ENCODE measurements at regions not wholly inside any gene's neighbourhood (a gene's known extent, or its start where the extent isn't known, plus 50 kb on each side); places are given as distances from the start of the nearest gene placed in this dataset.

DNA sequence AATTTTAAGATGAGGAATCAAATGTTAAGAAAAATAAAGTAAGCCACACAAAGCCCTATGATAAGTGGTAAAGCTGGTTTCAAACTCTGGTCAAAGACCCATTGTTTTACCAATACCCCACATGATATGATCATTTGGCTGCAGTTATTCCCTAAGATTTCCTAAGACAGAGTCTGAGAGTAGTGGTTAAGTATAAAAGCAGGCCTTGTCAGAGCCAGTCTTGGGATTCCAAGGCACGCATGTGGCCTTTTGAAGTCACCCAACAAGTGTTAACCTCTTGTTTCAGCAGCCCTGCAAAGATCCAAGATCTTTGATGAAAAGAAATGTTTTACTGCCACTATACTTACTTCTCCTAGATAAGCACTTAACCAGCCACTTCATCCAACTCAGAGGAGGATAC lies 159.2 kb downstream of the SIPA1L2 start:
- no peak overlapping the region for H3K4me3 ChIP-seq (replicated peaks in 1 of 2; ENCODE audit: low read depth in 2 of 2, low read length in 2 of 2)
- no peak for TF ChIP-seq CTCF (IDR thresholded peaks at IDR 0.05; ENCODE audit: low read depth, low read length)
- DNase-seq (ENCODE audit: low read depth in 2 of 2) = no peak

- H3K4me3 ChIP-seq (replicated peaks in 1 of 2; ENCODE audit: low read depth in 2 of 2, low read length in 2 of 2) = no peak overlapping the region
- DNase-seq (ENCODE audit: low read depth in 2 of 2) = no peak
- no peak for TF ChIP-seq CTCF (IDR thresholded peaks at IDR 0.05; ENCODE audit: low read depth, low read length)
These were observed 161.7 kb downstream of the SIPA1L2 start for GRCh38 chr1:232468249-232468648.

GRCh38 chr1:232467073-232467760 lies 162.7 kb downstream of the SIPA1L2 start:
- no peak for TF ChIP-seq CTCF (IDR thresholded peaks at IDR 0.05; ENCODE audit: low read depth, low read length)
- DNase-seq (ENCODE audit: low read depth in 2 of 2) = no peak
- H3K4me3 ChIP-seq (replicated peaks in 1 of 2; ENCODE audit: low read depth in 2 of 2, low read length in 2 of 2) = no peak overlapping the region

DNA sequence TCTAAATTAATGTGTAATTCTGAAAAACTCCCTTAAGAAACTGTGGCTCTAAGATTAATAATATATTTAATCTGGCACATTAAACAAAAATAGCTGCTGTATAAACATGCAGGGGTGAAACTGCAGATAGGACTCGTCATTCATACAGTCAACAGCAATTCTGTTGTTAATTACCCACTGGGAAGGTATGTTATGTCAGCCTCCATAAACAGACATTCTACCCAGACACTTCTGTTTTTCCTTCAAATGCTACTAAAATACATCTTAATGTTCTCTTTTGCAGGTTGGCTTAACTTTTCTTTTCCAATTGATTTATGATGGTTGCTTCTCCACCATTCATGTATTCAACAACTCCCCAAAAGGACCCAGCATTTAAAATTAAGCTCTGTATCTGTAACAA lies 165.6 kb downstream of the SIPA1L2 start:
- DNase-seq (ENCODE audit: low read depth in 2 of 2) = no peak
- no peak overlapping the region for H3K4me3 ChIP-seq (replicated peaks in 1 of 2; ENCODE audit: low read depth in 2 of 2, low read length in 2 of 2)
- no peak for TF ChIP-seq CTCF (IDR thresholded peaks at IDR 0.05; ENCODE audit: low read depth, low read length)

DNA sequence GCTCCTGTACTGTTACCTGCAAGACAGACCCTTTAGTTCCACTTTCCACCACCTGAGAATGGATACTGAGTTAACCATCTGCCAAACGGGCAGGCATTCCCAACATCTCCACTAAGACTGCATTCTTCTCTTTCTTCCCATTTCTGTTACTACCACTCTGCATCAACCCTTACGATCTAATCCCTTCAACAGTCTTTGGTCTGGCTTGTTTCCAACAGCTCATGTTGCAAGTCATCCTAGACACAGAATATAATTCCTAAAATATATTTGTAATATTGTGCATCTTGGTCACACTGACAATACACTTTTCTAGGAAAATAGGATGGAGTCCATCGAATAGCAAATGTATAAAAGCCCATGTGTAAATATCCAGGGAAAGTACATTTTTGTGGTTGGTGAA lies 166.7 kb downstream of the SIPA1L2 start:
- DNase-seq (ENCODE audit: low read depth in 2 of 2) = peak; percentile 14 to 18
- no peak for TF ChIP-seq CTCF (IDR thresholded peaks at IDR 0.05; ENCODE audit: low read depth, low read length)
- H3K4me3 ChIP-seq (replicated peaks in 1 of 2; ENCODE audit: low read depth in 2 of 2, low read length in 2 of 2) = no peak overlapping the region

GRCh38 chr1:232462213-232462612 lies 167.7 kb downstream of the SIPA1L2 start:
- no peak for TF ChIP-seq CTCF (IDR thresholded peaks at IDR 0.05; ENCODE audit: low read depth, low read length)
- DNase-seq (ENCODE audit: low read depth in 2 of 2) = no peak
- no peak overlapping the region for H3K4me3 ChIP-seq (replicated peaks in 1 of 2; ENCODE audit: low read depth in 2 of 2, low read length in 2 of 2)

- DNase-seq (ENCODE audit: low read depth in 2 of 2) = no peak
- no peak for TF ChIP-seq CTCF (IDR thresholded peaks at IDR 0.05; ENCODE audit: low read depth, low read length)
- H3K4me3 ChIP-seq (replicated peaks in 1 of 2; ENCODE audit: low read depth in 2 of 2, low read length in 2 of 2) = no peak overlapping the region
These were observed 170.1 kb downstream of the SIPA1L2 start for GRCh38 chr1:232459826-232460225.

All from cardiac fibroblast (primary cell).